T-helper 9 cell (primary cell): ENCODE measurements at regions not wholly inside any gene's neighbourhood (a gene's known extent, or its start where the extent isn't known, plus 50 kb on each side); places are given as distances from the start of the nearest gene placed in this dataset.

Source experiments
- DNase-seq: peaks from one replicate; pipeline ENCODE4 v3.0.0-alpha.2; 2020

GRCh38 chr7:424961-425793 lies 94.5 kb downstream of the PDGFA start:
- no peak for DNase-seq

DNA sequence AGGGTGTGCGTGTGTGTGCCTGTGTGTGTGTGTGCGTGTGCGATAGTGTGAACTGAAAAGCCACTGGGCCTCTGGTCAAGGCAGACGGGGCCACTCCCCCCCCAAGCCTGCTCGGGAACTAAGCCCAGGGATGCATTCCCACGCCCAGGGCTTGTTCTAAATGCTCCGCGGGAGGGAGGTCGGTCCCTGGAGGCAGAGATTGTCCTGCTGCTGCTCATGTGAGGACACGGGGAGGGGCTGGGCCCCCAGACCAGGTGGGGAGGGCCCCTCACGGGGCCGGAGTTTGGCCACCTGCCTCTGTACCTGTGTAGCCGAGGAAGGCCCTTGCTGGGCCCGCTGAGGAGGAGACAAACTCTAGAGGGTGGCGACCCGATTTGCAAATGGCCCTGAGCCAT lies 93.9 kb downstream of the PDGFA start:
- no peak for DNase-seq

DNA sequence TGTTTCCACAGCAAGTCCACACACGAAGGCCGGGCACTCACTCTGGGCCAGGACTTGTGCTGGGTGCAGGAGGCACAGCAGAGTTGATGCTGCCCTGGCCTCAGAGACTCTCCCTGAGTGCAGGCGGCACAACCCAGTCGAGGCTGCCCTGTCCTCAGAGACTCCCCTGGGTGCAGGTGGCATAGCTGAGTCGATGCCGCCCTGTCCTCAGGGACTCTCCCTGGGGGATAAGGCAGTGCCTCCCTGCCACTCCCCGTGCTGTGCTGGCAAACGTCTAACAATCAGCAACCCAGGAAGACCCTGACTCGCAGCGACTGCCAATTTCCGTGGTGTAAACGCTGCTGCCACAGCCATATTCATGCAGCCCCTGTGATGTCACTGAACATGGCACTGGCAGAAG lies 93.1 kb downstream of the PDGFA start:
- DNase-seq, result no peak

GRCh38 chr7:427506-428103 lies 92.0 kb downstream of the PDGFA start:
- DNase-seq, result no peak

- no peak for DNase-seq
Measured at GRCh38 chr7:428387-428786, 91.3 kb downstream of the PDGFA start.

DNA sequence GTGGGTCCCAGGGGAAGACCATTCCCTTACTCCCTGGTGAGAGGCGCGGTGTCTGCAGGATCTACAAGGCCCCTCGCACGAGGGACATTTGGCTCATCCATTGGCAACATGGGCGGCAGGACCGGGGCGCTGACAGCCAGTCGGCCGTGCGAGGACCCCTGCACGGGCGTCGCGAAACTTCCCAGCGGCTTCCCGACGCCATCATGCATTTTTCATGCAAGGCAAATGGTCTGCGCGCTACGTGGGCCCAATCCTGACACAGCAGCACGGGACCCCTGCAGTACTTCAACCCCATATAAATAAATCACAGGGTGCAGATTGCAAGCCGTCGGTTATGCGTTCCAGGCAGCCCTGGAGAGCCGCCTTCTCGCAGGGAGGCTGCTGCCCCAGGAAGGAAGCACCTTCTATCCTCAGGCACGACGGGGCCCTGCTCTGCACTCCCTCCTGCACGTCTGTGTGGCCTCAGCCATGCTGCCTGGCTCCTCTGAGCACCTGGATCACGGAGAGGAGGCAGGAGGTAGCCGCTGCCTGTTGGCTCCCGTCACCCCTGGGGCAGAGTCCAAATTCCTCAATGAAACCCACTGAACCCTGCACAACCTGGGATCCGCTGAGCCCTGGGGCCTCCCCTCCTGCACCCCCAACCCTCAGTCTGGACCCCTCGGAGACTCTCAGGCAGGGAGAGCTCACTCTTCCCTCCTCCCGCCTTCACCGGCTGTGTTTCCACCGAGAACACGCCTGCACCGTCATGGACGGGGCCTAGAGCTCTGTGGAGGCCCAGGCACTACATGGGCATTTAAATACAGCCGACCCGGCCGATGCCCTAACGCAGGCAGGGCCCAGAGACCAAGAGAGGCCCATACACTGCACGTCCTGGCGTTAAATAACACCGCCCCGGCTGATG lies 90.5 kb downstream of the PDGFA start:
- no peak for DNase-seq

DNA sequence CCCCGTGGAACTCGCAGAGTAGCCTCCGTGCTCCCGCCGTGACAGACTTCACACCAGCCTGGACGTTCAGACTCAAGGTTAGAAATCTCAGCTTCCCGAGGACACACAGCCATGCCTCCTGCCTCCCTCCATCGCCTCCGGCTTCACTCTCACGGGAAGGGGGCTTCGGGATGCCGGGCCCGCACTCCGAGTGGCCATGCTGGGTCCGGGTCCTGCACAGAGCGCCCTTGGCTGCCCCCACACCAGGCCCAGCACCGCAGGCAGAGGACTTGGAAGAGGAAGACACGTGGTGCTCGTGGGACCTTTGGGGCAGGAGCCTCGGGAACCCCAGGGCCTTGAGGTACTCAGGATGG lies 89.8 kb downstream of the PDGFA start:
- DNase-seq, result no peak

DNA sequence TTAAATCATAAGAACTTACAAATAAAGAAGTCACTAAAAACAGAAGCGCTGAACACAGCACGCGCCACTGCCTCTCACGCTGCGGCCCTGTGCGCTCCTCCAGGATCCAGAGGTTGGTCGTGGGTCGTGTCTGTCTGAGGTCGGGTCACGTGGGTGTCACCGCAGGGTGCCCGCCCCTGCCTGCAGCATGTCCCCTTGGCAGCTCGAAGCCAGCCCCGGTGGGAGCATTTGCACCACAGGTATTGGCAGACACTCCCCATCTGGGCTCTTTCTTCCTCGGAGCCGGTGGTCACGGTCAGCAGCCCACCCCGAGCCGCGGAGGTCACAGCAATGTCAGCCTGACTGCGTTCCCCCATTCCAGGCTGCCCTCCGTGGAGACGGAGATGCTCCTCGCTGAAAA lies 88.6 kb downstream of the PDGFA start:
- no peak for DNase-seq

- no peak for DNase-seq
Measured at GRCh38 chr7:431658-432111, 88.0 kb downstream of the PDGFA start.

DNA sequence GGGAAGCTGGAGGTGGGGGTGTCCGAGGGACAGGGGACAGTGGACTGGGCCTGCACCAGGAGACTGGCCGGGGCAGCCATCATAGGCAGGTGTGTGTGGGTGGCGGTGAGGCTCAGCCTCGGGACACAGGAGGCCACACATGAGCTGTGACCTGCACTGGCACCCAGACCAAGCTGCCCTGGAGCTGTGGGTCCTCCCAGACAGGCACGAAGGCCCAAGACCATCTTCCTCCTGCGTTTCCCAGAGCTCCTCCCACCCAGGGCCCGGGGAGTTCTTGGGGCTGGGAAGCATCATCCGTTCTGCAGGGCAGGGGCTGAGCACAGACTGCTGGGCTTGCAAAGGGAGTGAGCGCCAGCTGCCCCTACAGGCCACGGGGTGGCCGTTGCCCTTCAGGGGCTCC lies 87.4 kb downstream of the PDGFA start:
- no peak for DNase-seq

GRCh38 chr7:432933-433332 lies 86.7 kb downstream of the PDGFA start:
- DNase-seq, result no peak

- no peak for DNase-seq
Measured at GRCh38 chr7:433558-433957, 86.1 kb downstream of the PDGFA start.

- no peak for DNase-seq
Measured at GRCh38 chr7:434891-435629, 84.6 kb downstream of the PDGFA start.

GRCh38 chr7:435630-436366 lies 83.8 kb downstream of the PDGFA start:
- no peak for DNase-seq

DNA sequence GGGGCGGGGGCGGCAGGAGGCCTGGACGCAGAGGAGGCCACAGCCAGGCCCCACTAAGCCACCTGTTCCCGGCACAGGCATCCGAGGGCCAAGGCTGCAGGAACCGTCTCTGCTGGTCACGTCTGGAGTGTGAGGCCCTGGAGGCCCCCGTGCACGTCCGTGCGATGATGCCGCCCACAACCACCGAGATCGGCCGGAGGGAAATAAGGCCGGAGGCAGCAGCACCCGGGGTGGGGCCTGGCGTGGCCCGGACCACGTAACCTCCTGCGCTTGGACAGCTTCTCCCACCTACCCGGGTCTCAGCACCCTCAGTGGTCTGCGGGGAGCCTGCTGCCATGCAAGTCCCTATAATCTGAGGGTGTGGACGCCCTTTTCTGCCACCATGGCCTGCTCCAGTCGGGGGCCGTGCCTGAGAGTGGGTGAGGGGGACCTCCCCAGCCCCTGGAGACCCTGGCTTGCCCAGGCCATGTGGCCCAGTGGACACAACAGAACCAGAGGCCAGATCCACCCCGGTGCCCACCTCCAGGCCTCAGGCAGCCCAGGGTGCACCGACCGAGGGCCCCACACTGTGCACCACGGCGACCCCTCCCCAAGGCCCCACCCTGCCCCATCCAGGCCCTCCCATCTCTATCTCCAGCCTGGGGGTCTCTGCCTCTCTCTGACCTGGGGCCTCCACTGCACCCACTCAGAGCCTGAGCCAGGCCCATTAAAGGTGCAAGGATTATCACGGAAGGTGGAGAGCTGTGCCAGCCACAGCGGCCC lies 83.1 kb downstream of the PDGFA start:
- no peak for DNase-seq

DNA sequence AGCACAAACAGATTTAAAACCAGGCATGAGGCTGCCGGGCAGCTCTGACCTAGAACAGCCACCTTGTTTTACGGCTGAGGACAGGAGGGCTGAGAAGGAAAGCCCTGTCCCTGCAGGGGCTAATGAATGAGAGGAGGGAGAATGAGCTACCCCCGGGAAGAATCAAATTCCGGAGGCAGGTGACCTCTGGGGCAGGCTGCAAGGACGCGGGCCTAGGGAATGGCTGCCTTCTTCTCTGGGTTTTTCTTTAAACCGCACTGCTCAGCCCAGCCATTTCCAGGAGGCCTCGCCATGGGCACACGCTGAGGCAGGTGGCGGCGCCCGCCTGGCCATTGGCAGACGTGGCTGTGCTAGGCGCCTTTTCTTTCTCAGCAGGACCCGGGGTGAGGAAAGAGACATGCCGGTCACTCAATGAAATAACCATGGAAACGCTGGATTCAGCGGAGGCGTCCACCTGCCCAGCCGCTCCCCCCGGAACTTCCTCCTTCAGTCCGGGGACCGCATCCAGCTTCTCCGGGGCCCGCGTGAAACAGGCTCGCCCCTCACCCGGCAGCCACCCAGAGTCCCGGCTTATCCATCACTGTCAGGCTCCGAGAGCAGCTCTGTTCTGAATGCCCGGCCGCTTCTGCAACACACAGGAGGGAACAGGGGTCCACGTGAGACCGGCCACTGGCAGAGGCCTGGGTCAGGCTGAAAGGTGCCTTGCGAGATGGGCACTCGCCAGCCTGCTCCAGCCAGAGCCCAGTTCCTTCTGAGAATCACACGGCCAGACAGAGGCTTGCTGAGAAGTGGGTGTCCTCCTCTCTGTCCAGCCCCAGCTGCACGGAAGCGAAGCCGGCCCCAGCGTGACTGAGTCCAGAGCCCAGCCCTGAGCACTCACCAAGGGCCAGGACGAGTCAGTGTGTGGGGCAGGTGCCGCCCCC lies 82.1 kb downstream of the PDGFA start:
- no peak for DNase-seq

DNA sequence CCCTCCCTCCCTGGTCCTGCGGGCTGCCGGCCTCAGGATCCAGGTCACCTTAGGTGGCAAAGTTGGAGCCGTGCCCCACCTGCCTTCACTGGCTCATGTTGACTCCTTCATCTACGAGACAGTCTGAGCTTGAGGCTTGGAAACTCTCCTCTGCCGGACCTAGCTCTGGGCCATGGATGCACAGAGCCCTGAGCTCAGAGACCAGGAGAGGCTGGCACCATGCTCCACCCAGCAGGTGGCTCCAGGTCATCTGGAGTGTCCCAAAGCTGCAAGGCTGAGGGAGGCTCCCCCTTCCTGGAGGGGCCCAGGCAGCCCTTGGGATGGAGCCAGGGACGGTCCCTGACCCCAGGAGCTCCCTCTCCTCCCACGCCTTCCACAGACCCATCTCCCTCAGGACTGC lies 81.3 kb downstream of the PDGFA start:
- no peak for DNase-seq

- DNase-seq, result no peak
Measured at GRCh38 chr7:438916-439315, 80.7 kb downstream of the PDGFA start.

- no peak for DNase-seq
Measured at GRCh38 chr7:440059-440749, 79.4 kb downstream of the PDGFA start.
